MM.1S (cell line): ENCODE measurements at regions not wholly inside any gene's neighbourhood (a gene's known extent, or its start where the extent isn't known, plus 50 kb on each side); places are given as distances from the start of the nearest gene placed in this dataset.

ENCODE experiments used
- DNase-seq: peaks from one replicate; pipeline ENCODE4 v3.0.0-alpha.2; 2015
- H2AFZ ChIP-seq: fragments of 300-600 bp; sonication (generic); 2 replicates; pipeline ENCODE4 v1.6.0; 2016; ENCODE audit warnings: antibody characterized with exemption, low read length
- H3F3A ChIP-seq: fragments of 300-600 bp; sonication (generic); 2 replicates; pipeline ENCODE4 v1.6.1; 2016; ENCODE audit warnings: mild to moderate bottlenecking, antibody characterized with exemption, low read length, moderate library complexity, mixed read lengths; ENCODE audit not compliant: insufficient read depth
- H3K27ac ChIP-seq: fragments of 300-600 bp; sonication (generic); 2 replicates; pipeline ENCODE4 v1.5.1; 2016; ENCODE audit warnings: mild to moderate bottlenecking, low read length
- H3K27me3 ChIP-seq: fragments of 300-600 bp; sonication (generic); replicated peaks from 2 replicates; pipeline ENCODE4 v1.6.0; 2016; ENCODE audit warnings: low read length; ENCODE audit not compliant: insufficient read depth
- H3K36me3 ChIP-seq: fragments of 300-600 bp; sonication (generic); replicated peaks from 2 replicates; pipeline ENCODE4 v1.6.1; 2016; ENCODE audit warnings: mild to moderate bottlenecking, low read length, mixed read lengths; ENCODE audit not compliant: insufficient read depth
- H3K4me1 ChIP-seq: fragments of 300-600 bp; sonication (generic); 2 replicates; pipeline ENCODE4 v1.6.1; 2016; ENCODE audit warnings: low read length, mixed read lengths
- H3K4me2 ChIP-seq: fragments of 300-600 bp; sonication (generic); 2 replicates; pipeline ENCODE4 v1.6.0; 2016; ENCODE audit warnings: low read depth, low read length
- H3K4me3 ChIP-seq: fragments of 300-600 bp; sonication (generic); 2 replicates; pipeline ENCODE4 v1.5.1; 2016; ENCODE audit warnings: low read length, mixed read lengths
- H3K79me2 ChIP-seq: fragments of 300-600 bp; sonication (generic); 2 replicates; pipeline ENCODE4 v1.6.1; 2016; ENCODE audit warnings: mixed run types, low read length, mixed read lengths
- H3K9ac ChIP-seq: fragments of 300-600 bp; sonication (generic); 2 replicates; pipeline ENCODE4 v1.6.1; 2016; ENCODE audit warnings: low read length, mixed read lengths
- H3K9me2 ChIP-seq: fragments of 300-600 bp; sonication (generic); replicated peaks from 2 replicates; pipeline ENCODE4 v1.6.1; 2016; ENCODE audit warnings: mild to moderate bottlenecking, low read length, mixed read lengths; ENCODE audit not compliant: insufficient read depth
- H3K9me3 ChIP-seq: fragments of 300-600 bp; sonication (generic); replicated peaks from 2 replicates; pipeline ENCODE4 v1.6.1; 2016; ENCODE audit warnings: mild to moderate bottlenecking, low read length, mixed read lengths; ENCODE audit not compliant: insufficient read depth
- H4K20me1 ChIP-seq: fragments of 300-600 bp; sonication (generic); 2 replicates; pipeline ENCODE4 v1.6.1; 2016; ENCODE audit warnings: mild to moderate bottlenecking, low read length, moderate library complexity, mixed read lengths; ENCODE audit not compliant: insufficient read depth
- EZH2 ChIP-seq: fragments of 300-600 bp; sonication (generic); optimal IDR thresholded peaks from 2 replicates; pipeline ENCODE3; 2017; ENCODE audit warnings: low read depth, mild to moderate bottlenecking, antibody characterized with exemption, low read length, mixed read lengths
- EZH2phosphoT487 ChIP-seq: fragments of 300-600 bp; sonication (generic); IDR thresholded peaks from 2 replicates; pipeline ENCODE4 v1.6.1; 2018; ENCODE audit warnings: antibody characterized with exemption, low read length
- TF ChIP-seq, protein P1 (sequence below): fragments of 300-600 bp; sonication (generic); IDR thresholded peaks from 2 replicates; pipeline ENCODE4 v1.5.1; 2016; ENCODE audit warnings: antibody characterized with exemption, low read length, mixed read lengths

DNA sequence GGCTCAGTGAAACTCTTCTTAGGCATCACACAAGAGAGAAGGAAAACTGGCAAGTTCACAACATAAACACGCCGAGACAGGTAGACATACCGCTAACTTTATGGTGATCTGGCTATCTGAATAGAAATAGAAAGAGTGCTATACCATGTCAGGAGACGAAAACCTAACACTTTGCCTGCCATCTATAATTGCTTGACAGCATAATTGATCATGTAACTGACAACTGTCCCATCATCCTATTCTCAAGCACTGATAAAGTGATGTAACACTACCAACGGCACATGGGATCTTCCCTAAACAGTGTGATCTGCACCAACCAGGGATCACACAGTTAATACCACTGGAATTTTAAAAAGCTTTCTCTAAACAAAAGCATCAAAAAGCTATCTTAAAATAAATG lies 270.9 kb upstream of the NSMCE3 start:
- H3K36me3 ChIP-seq: no peaks in the 10 kb centered on the region
- H3K27ac ChIP-seq: no peak overlapping the region
- DNase-seq: no peak
- no peak overlapping the region for H3K4me2 ChIP-seq
- H2AFZ ChIP-seq: no peak overlapping the region
- H4K20me1 ChIP-seq: no peaks in the 10 kb centered on the region
- H3K27me3 ChIP-seq: no peaks in the 10 kb centered on the region
- TF ChIP-seq EZH2phosphoT487: no peak
- TF ChIP-seq, protein P1, sequence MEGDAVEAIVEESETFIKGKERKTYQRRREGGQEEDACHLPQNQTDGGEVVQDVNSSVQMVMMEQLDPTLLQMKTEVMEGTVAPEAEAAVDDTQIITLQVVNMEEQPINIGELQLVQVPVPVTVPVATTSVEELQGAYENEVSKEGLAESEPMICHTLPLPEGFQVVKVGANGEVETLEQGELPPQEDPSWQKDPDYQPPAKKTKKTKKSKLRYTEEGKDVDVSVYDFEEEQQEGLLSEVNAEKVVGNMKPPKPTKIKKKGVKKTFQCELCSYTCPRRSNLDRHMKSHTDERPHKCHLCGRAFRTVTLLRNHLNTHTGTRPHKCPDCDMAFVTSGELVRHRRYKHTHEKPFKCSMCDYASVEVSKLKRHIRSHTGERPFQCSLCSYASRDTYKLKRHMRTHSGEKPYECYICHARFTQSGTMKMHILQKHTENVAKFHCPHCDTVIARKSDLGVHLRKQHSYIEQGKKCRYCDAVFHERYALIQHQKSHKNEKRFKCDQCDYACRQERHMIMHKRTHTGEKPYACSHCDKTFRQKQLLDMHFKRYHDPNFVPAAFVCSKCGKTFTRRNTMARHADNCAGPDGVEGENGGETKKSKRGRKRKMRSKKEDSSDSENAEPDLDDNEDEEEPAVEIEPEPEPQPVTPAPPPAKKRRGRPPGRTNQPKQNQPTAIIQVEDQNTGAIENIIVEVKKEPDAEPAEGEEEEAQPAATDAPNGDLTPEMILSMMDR: no peak
- TF ChIP-seq EZH2: no peak
- no peaks in the 10 kb centered on the region for H3K79me2 ChIP-seq
- H3K9me2 ChIP-seq: no peaks in the 10 kb centered on the region
- H3K4me3 ChIP-seq: no peak overlapping the region
- no peaks in the 10 kb centered on the region for H3F3A ChIP-seq
- H3K9me3 ChIP-seq: no peaks in the 10 kb centered on the region
- H3K4me1 ChIP-seq: no peaks in the 10 kb centered on the region
- no peak overlapping the region for H3K9ac ChIP-seq

DNA sequence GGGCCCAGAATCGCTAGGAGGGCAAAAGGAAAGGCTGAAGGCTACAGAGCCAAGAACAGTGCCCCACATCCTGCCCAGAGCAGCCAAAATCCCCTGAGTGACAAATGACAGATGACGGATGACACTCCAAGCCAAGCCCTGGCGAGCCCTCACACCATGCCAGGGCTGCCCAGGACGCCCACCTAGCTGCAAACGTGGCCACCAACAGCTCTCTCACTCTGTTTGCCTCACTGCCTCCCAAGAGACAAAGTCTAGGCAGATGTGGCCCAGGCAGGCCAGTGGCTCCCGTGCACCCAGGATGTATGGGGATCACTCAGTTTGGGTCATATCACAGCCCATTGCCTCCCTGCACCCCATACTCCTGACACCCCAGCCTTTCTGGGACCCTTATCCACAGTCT lies 270.1 kb upstream of the NSMCE3 start:
- Histone ChIP-seq H3K9ac (no peak overlapping the region), H3K79me2 (no peaks in the 10 kb centered on the region), H3K27me3 (no peaks in the 10 kb centered on the region), H3K9me3 (no peaks in the 10 kb centered on the region), H2AFZ (no peak overlapping the region), H3K4me1 (no peaks in the 10 kb centered on the region), H3F3A (no peaks in the 10 kb centered on the region), H4K20me1 (no peaks in the 10 kb centered on the region), H3K9me2 (no peaks in the 10 kb centered on the region), H3K36me3 (no peaks in the 10 kb centered on the region), H3K4me2 (no peak overlapping the region), H3K27ac (no peak overlapping the region), H3K4me3 (no peak overlapping the region)
- no peak for DNase-seq
- TF ChIP-seq EZH2phosphoT487 (no peak), EZH2 (no peak)
- TF ChIP-seq, protein P1: no peak

DNA sequence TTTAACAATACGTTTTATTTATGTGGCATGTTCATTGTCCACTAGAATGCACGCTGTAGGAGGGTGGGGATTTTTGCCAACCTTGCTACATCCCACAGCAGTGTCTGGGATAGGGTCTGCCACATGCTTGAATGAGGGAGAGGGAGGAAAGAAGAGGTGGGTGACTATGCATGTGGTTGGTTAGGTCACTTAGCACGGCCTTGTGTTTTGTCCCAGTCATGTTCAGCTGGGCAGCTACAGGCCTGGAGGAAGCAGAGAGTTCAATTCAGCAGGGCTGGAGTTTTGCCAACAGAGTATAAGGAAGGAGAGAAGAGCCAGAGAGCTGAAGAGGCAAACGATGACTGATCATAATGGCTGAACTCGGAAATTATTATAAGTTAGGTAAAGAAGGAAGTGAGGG lies 268.4 kb upstream of the NSMCE3 start:
- no peak overlapping the region for H3K27ac ChIP-seq
- DNase-seq: no peak
- no peaks in the 10 kb centered on the region for H4K20me1 ChIP-seq
- H3K9me2 ChIP-seq: no peaks in the 10 kb centered on the region
- no peaks in the 10 kb centered on the region for H3K27me3 ChIP-seq
- no peaks in the 10 kb centered on the region for H3K9me3 ChIP-seq
- no peaks in the 10 kb centered on the region for H3K36me3 ChIP-seq
- no peaks in the 10 kb centered on the region for H3K79me2 ChIP-seq
- no peaks in the 10 kb centered on the region for H3K4me1 ChIP-seq
- no peak overlapping the region for H3K4me2 ChIP-seq
- no peak overlapping the region for H2AFZ ChIP-seq
- H3K4me3 ChIP-seq: no peak overlapping the region
- no peak overlapping the region for H3K9ac ChIP-seq
- TF ChIP-seq, protein P1: no peak
- TF ChIP-seq EZH2phosphoT487 (no peak), EZH2 (no peak)
- no peaks in the 10 kb centered on the region for H3F3A ChIP-seq
